CD14-positive monocyte (primary cell): ENCODE measurements at regions not wholly inside any gene's neighbourhood (a gene's known extent, or its start where the extent isn't known, plus 50 kb on each side); places are given as distances from the start of the nearest gene placed in this dataset.

Experiments
- DNase-seq, 3 donors: peaks; one replicate each; pipeline ENCODE4 v3.0.0-alpha.2; 2011 to 2022
- H2AFZ ChIP-seq: 2 replicates; pipeline ENCODE4 v1.6.0; 2012; ENCODE audit warnings: mild to moderate bottlenecking, low read depth, low read length, inconsistent platforms; ENCODE audit not compliant: insufficient read depth, poor library complexity, severe bottlenecking
- H3K27ac ChIP-seq, 2 donors: 1 replicate in 1 of 2; 2 replicates in 1 of 2; pipeline ENCODE4 v1.5.1; 2012 to 2013; ENCODE audit warnings: low read length in 2 of 2, control low read depth in 1 of 2, inconsistent platforms in 1 of 2, low read depth in 1 of 2, mild to moderate bottlenecking in 1 of 2
- H3K27me3 ChIP-seq, 2 donors: one replicate each; pipeline versions ENCODE4 v1.6.0 to v1.6.1; 2011 to 2013; ENCODE audit warnings: low read length in 2 of 2; ENCODE audit not compliant: control insufficient read depth in 2 of 2, insufficient read depth in 2 of 2
- H3K36me3 ChIP-seq, 2 donors: replicated peaks in 1 of 2; 1 replicate in 1 of 2; 2 replicates in 1 of 2; pipeline versions ENCODE4 v1.5.1 to v1.6.1; 2012 to 2013; ENCODE audit warnings: low read length in 2 of 2, control low read depth in 1 of 2, inconsistent platforms in 1 of 2, mild to moderate bottlenecking in 1 of 2; ENCODE audit not compliant: insufficient read depth in 2 of 2, control insufficient read depth in 1 of 2
- H3K4me1 ChIP-seq, 2 donors: 1 replicate in 1 of 2; 2 replicates in 1 of 2; pipeline versions ENCODE4 v1.5.1 to v1.6.1; 2012 to 2013; ENCODE audit warnings: low read length in 2 of 2, control low read depth in 1 of 2, inconsistent platforms in 1 of 2, mild to moderate bottlenecking in 1 of 2, moderate library complexity in 1 of 2; ENCODE audit not compliant: insufficient read depth in 2 of 2, control insufficient read depth in 1 of 2
- H3K4me2 ChIP-seq: replicated peaks from 2 replicates; pipeline ENCODE3; 2012; ENCODE audit warnings: low read length, moderate library complexity, mild to moderate bottlenecking; ENCODE audit not compliant: poor library complexity, severe bottlenecking; ENCODE audit errors: extremely low read depth
- H3K4me3 ChIP-seq, 3 experiments: fragments of 200-600 bp in 1 of 3; sonication (generic) in 1 of 3; replicated peaks in 1 of 3; 1 replicate in 2 of 3; 2 replicates in 1 of 3; pipeline ENCODE4 v1.5.1; 2011 to 2013; ENCODE audit warnings: low read length in 3 of 3, mild to moderate bottlenecking in 3 of 3, control low read depth in 2 of 3, low read depth in 2 of 3, inconsistent platforms in 1 of 3, moderate library complexity in 1 of 3
- H3K79me2 ChIP-seq: 2 replicates; pipeline ENCODE4 v1.6.0; 2012; ENCODE audit warnings: mild to moderate bottlenecking, control low read depth, inconsistent platforms, low read length, moderate library complexity; ENCODE audit not compliant: insufficient read depth
- H3K9ac ChIP-seq: 2 replicates; pipeline ENCODE4 v1.6.0; 2017; ENCODE audit warnings: low read length, mild to moderate bottlenecking; ENCODE audit not compliant: insufficient read depth, poor library complexity, severe bottlenecking
- H3K9me3 ChIP-seq, 2 donors: replicated peaks in 1 of 2; 1 replicate in 1 of 2; 2 replicates in 1 of 2; pipeline versions ENCODE4 v1.5.1 to v1.6.1; 2012 to 2013; ENCODE audit warnings: low read length in 2 of 2, control low read depth in 1 of 2; ENCODE audit not compliant: control insufficient read depth in 1 of 2, insufficient read depth in 1 of 2
- H4K20me1 ChIP-seq: 2 replicates; pipeline ENCODE4 v1.6.0; 2012; ENCODE audit warnings: mild to moderate bottlenecking, low read length, control low read depth, moderate library complexity; ENCODE audit not compliant: insufficient read depth
- H3K27ac Mint-ChIP-seq, 7 donors: one replicate each; pipeline ENCODE4 v1.8.0; 2020; ENCODE audit warnings: mild to moderate bottlenecking in 7 of 7, mixed read lengths in 7 of 7, moderate library complexity in 6 of 7, inconsistent platforms in 2 of 7
- H3K27me3 Mint-ChIP-seq, 3 donors: one replicate each; pipeline ENCODE4 v1.8.0; 2021 to 2022; ENCODE audit warnings: low read depth in 3 of 3, mild to moderate bottlenecking in 3 of 3, mixed read lengths in 3 of 3, moderate library complexity in 3 of 3, inconsistent platforms in 1 of 3
- H3K36me3 Mint-ChIP-seq, 2 donors: one replicate each; pipeline ENCODE4 v1.8.0; 2020; ENCODE audit warnings: mixed read lengths in 2 of 2, inconsistent platforms in 1 of 2, mild to moderate bottlenecking in 1 of 2
- H3K4me1 Mint-ChIP-seq: one replicate; pipeline ENCODE4 v1.8.0; 2020; ENCODE audit warnings: mild to moderate bottlenecking, mixed read lengths
- H3K4me3 Mint-ChIP-seq, 2 donors: one replicate each; pipeline ENCODE4 v1.8.0; 2020; ENCODE audit warnings: mild to moderate bottlenecking in 2 of 2, mixed read lengths in 2 of 2, moderate library complexity in 1 of 2
- H3K9me3 Mint-ChIP-seq, 7 donors: one replicate each; pipeline ENCODE4 v1.8.0; 2020 to 2022; ENCODE audit warnings: mixed read lengths in 7 of 7, mild to moderate bottlenecking in 6 of 7, moderate library complexity in 6 of 7, inconsistent platforms in 2 of 7
- CTCF ChIP-seq: fragments of 200-600 bp; IDR thresholded peaks from one replicate; pipeline ENCODE4 v1.8.0; 2022; ENCODE audit warnings: antibody characterized with exemption, mild to moderate bottlenecking
- WGBS: methylation state at CpG from one replicate; pipeline ENCODE4 v1.1.5; 2013; ENCODE audit warnings: missing lambda C conversion rate; ENCODE audit not compliant: insufficient coverage; 5-methylcytosine and 5-hydroxymethylcytosine counted together
- intact Hi-C, 2 donors: fragments of 100-400 bp; cut with micrococcal nuclease; formaldehyde crosslinking; loops; one replicate each; pipeline versions ENCODE4 v1.15.0 to v1.15.1; 2023

- TF ChIP-seq CTCF = no peak
Measured at GRCh38 chr2:129722306-129723019, 257.0 kb upstream of the RAB6C start.

GRCh38 chr2:129723277-129724020, 256.0 kb upstream of the RAB6C start:
- Mint-ChIP-seq H3K36me3 (no peaks in the 10 kb centered on the region), H3K4me3 (no peak overlapping the region), H3K27me3 (peaks cover 0 to 9% (median 6%) of the 10 kb centered on the region in 3 donors), H3K27ac (no peak overlapping the region), H3K4me1 (no peaks in the 10 kb centered on the region), H3K9me3 (peaks cover 0 to 5% (median 0%) of the 10 kb centered on the region in 7 donors)
- WGBS = 88% methylated on average over 13 of the region's 13 CpGs
- Histone ChIP-seq H3K79me2 (no peaks in the 10 kb centered on the region), H3K4me2 (no peak overlapping the region), H3K4me1 (no peaks in the 10 kb centered on the region), H3K27me3 (no peaks in the 10 kb centered on the region), H3K36me3 (no peaks in the 10 kb centered on the region), H2AFZ (no peak overlapping the region), H3K4me3 (no peak overlapping the region), H3K27ac (no peak overlapping the region), H3K9me3 (no peaks in the 10 kb centered on the region), H4K20me1 (no peaks in the 10 kb centered on the region), H3K9ac (no peak overlapping the region)
- no peak for TF ChIP-seq CTCF
- DNase-seq = no peak
- intact Hi-C loops = no loop called here

More at GRCh38 chr2:129722306-129723019, 257.0 kb upstream of the RAB6C start:
- no peak overlapping the region for H3K27ac ChIP-seq
- Mint-ChIP-seq H3K4me1 (no peaks in the 10 kb centered on the region), H3K9me3 (peaks cover 0 to 5% (median 0%) of the 10 kb centered on the region in 7 donors), H3K4me3 (no peak overlapping the region), H3K27ac (peak overlapping the region in 1 of 7 donors; percentile 64), H3K36me3 (no peaks in the 10 kb centered on the region), H3K27me3 (peaks cover 0 to 9% (median 7%) of the 10 kb centered on the region in 3 donors)
- H3K4me2 ChIP-seq = no peak overlapping the region
- H3K36me3 ChIP-seq = no peaks in the 10 kb centered on the region
- H4K20me1 ChIP-seq = no peaks in the 10 kb centered on the region
- intact Hi-C loops = no loop called here
- no peak overlapping the region for H2AFZ ChIP-seq
- H3K9ac ChIP-seq = no peak overlapping the region
- no peaks in the 10 kb centered on the region for H3K4me1 ChIP-seq
- no peak for DNase-seq
- no peaks in the 10 kb centered on the region for H3K9me3 ChIP-seq
- no peaks in the 10 kb centered on the region for H3K27me3 ChIP-seq
- WGBS = 94% methylated on average over 15 of the region's 20 CpGs
- no peak overlapping the region for H3K4me3 ChIP-seq
- no peaks in the 10 kb centered on the region for H3K79me2 ChIP-seq
